GM12891 (cell line): ENCODE measurements at regions not wholly inside any gene's neighbourhood (a gene's known extent, or its start where the extent isn't known, plus 50 kb on each side); places are given as distances from the start of the nearest gene placed in this dataset.

Experiments
- POLR2A ChIP-seq: IDR thresholded peaks from 2 replicates; pipeline ENCODE4 v1.6.1; 2011; ENCODE audit warnings: low read depth, low read length, control low read depth
- TAF1 ChIP-seq: IDR thresholded peaks from 2 replicates; pipeline ENCODE4 v1.6.1; 2011; ENCODE audit warnings: low read depth, low read length, control low read depth

DNA sequence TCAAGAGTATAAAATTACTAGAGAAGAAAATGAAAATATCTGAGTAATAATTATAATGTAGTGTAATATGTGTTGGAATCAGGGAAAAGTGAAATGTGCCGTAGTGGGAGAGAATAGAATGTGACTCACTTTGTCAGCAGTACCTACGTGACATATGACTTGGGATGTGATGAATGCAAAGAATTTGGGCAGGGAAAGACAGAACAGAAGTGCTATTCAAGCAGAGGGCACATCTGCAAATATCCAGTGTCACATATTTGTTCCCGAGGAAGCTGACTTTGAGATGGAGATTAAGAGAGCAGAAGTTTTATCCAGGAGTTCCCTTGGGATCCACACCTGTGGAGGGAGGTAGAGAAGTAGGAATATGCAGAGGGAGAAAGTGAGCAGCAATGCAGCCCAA is 69.3 kb upstream of the HS3ST1 start:
- TF ChIP-seq POLR2A (no peak), TAF1 (no peak)
